ENCODE measurements at regions not wholly inside any gene's neighbourhood (a gene's known extent, or its start where the extent isn't known, plus 50 kb on each side); places are given as distances from the start of the nearest gene placed in this dataset.

DNA sequence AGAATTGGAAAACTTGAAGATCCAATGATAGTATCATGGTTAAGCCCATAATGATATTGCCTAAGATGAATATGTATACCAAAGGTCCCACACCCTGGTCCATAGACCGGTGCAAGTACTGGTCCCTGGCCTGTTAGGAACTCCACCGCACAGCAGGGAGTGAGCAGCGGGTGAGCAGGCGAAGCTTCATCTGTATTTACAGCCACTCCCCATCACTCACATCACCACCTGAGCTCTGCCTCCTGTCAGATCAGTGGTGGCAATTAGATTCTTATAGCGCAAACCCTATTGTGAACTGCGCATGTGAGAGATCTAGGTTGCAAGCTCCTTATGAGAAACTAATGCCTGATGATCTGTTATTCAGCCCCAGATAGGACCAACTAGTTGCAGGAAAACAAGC, 402.4 kb downstream of the EPHA4 start:
- TF ChIP-seq, protein P1, sequence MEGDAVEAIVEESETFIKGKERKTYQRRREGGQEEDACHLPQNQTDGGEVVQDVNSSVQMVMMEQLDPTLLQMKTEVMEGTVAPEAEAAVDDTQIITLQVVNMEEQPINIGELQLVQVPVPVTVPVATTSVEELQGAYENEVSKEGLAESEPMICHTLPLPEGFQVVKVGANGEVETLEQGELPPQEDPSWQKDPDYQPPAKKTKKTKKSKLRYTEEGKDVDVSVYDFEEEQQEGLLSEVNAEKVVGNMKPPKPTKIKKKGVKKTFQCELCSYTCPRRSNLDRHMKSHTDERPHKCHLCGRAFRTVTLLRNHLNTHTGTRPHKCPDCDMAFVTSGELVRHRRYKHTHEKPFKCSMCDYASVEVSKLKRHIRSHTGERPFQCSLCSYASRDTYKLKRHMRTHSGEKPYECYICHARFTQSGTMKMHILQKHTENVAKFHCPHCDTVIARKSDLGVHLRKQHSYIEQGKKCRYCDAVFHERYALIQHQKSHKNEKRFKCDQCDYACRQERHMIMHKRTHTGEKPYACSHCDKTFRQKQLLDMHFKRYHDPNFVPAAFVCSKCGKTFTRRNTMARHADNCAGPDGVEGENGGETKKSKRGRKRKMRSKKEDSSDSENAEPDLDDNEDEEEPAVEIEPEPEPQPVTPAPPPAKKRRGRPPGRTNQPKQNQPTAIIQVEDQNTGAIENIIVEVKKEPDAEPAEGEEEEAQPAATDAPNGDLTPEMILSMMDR (IDR thresholded peaks at IDR 0.05): no peak
- no peak for TF ChIP-seq POLR2A (IDR thresholded peaks at IDR 0.05)
